BJ (cell line): ENCODE measurements at regions not wholly inside any gene's neighbourhood (a gene's known extent, or its start where the extent isn't known, plus 50 kb on each side); places are given as distances from the start of the nearest gene placed in this dataset.

ENCODE experiments used
- CTCF ChIA-PET: fragments of 350-600 bp; formaldehyde crosslinking; extraction: SDS; loops from one replicate; lab custom pipeline; 2021; ENCODE audit warnings: antibody characterized with exemption, inconsistent platforms; lab: Yijun Ruan, JAX
- POLR2A ChIA-PET: fragments of 300-600 bp; sonication (Branson Sonifier 250); formaldehyde crosslinking; extraction: SDS; loops from one replicate; lab custom pipeline; 2021; ENCODE audit warnings: antibody characterized with exemption; lab: Charles Lee
- DNase-seq: peaks from one replicate; pipeline ENCODE4 v3.0.0-alpha.2; 2011; ENCODE audit warnings: low read depth
- H3K27me3 ChIP-seq: 2 replicates; pipeline ENCODE4 v1.6.0; 2011; ENCODE audit warnings: low read length; ENCODE audit not compliant: control insufficient read depth, insufficient read depth
- H3K36me3 ChIP-seq: 2 replicates; pipeline ENCODE4 v1.5.1; 2011; ENCODE audit warnings: low read length; ENCODE audit not compliant: control insufficient read depth, insufficient read depth
- H3K4me3 ChIP-seq: 2 replicates; pipeline ENCODE4 v1.5.1; 2011; ENCODE audit warnings: low read depth, mild to moderate bottlenecking, control low read depth, low read length
- CTCF ChIP-seq: IDR thresholded peaks from 2 replicates; pipeline ENCODE4 v1.5.1; 2011; ENCODE audit warnings: low read depth, mild to moderate bottlenecking, control low read depth, inconsistent platforms, low read length, moderate library complexity; ENCODE audit not compliant: insufficient read depth

GRCh38 chr18:72122103-72122502 is 422.0 kb downstream of the CBLN2 start:
- no peak for DNase-seq
- Histone ChIP-seq H3K4me3 (no peak overlapping the region), H3K36me3 (no peaks in the 10 kb centered on the region), H3K27me3 (no peaks in the 10 kb centered on the region)
- ChIA-PET CTCF (no interaction called here), POLR2A (no interaction called here)
- no peak for TF ChIP-seq CTCF

- POLR2A ChIA-PET: no interaction called here
- no peak overlapping the region for H3K4me3 ChIP-seq
- H3K36me3 ChIP-seq: no peaks in the 10 kb centered on the region
- CTCF ChIA-PET: no interaction called here
- no peaks in the 10 kb centered on the region for H3K27me3 ChIP-seq
- no peak for DNase-seq
- TF ChIP-seq CTCF: no peak
Observed at GRCh38 chr18:72119082-72119481, 425.1 kb downstream of the CBLN2 start.

- ChIA-PET POLR2A (no interaction called here), CTCF (no interaction called here)
- Histone ChIP-seq H3K4me3 (no peak overlapping the region), H3K27me3 (no peaks in the 10 kb centered on the region), H3K36me3 (no peaks in the 10 kb centered on the region)
- TF ChIP-seq CTCF: no peak
- DNase-seq: no peak
Observed at GRCh38 chr18:72114801-72115594, 429.1 kb downstream of the CBLN2 start.

- CTCF ChIA-PET: no interaction called here
Observed at GRCh38 chr18:72107647-72108383, 436.3 kb downstream of the CBLN2 start.

More at GRCh38 chr18:72107647-72108383, 436.3 kb downstream of the CBLN2 start:
- Histone ChIP-seq H3K4me3 (no peak overlapping the region), H3K27me3 (no peaks in the 10 kb centered on the region), H3K36me3 (no peaks in the 10 kb centered on the region)
- TF ChIP-seq CTCF: no peak
- no peak for DNase-seq
- POLR2A ChIA-PET: no interaction called here
